GM18505 (cell line): ENCODE measurements at regions not wholly inside any gene's neighbourhood (a gene's known extent, or its start where the extent isn't known, plus 50 kb on each side); places are given as distances from the start of the nearest gene placed in this dataset.
"Not testable (repeated sequence)": the region's sequence is repeated elsewhere in the genome, so short reads cannot be mapped to it uniquely, and the experiment has no call there.

ENCODE experiments used
- ATAC-seq: cut with Tn5 transposase; IDR thresholded peaks from one replicate; pipeline ENCODE4 v1.9.1; 2021; ENCODE audit not compliant: unreplicated experiment
- POLR2A ChIP-seq: IDR thresholded peaks from 4 replicates; pipeline ENCODE4 v1.6.1; 2011; ENCODE audit warnings: borderline replicate concordance; ENCODE audit not compliant: insufficient read depth, insufficient read length; ENCODE audit errors: extremely low read depth

DNA sequence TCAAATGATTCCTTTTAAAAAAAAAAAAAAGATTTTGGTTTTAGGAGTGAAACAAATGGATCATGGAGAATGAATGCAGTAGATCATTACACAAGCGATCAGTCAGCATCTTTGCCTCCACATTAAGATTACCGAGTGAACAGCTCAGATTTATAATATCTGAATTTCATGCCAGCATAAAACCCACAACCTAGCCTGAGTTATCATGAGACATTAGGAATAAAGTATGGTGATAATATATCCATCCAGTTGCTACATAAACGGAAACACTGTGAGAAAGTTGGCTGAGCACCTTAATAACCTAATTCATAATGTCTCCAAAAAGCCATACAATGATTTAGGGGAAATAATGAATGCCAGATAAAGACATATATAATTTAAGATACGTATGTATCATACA is 553.1 kb upstream of the TUSC1 start:
- ATAC-seq: no peak
- no peak for TF ChIP-seq POLR2A

- no peak for ATAC-seq
- no peak for TF ChIP-seq POLR2A
Observed at GRCh38 chr9:26229324-26230054, 551.2 kb upstream of the TUSC1 start.

- ATAC-seq: no peak
- TF ChIP-seq POLR2A: no peak
Observed at GRCh38 chr9:26228273-26228672, 550.0 kb upstream of the TUSC1 start.

DNA sequence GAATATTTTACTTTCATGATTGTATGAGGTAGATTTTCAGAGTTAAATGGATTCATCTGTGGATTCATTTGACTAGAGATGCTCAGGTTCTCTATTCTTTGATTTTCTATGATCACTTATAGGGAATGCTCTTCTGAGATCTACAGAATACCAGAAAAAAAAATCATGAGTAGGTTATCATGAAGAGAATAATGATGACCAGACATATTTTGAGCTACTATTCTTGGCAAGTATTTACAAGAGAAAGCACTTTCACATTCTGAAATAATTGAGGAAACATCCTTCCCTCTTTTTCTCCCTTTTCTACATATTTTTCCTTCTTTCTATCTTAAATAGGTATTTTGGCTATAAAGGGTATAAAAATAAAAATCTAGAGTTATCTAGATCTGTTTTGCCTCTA is 543.0 kb upstream of the TUSC1 start:
- ATAC-seq: no peak
- no peak for TF ChIP-seq POLR2A

GRCh38 chr9:26220367-26220766 is 542.1 kb upstream of the TUSC1 start:
- TF ChIP-seq POLR2A: no peak
- ATAC-seq: no peak

DNA sequence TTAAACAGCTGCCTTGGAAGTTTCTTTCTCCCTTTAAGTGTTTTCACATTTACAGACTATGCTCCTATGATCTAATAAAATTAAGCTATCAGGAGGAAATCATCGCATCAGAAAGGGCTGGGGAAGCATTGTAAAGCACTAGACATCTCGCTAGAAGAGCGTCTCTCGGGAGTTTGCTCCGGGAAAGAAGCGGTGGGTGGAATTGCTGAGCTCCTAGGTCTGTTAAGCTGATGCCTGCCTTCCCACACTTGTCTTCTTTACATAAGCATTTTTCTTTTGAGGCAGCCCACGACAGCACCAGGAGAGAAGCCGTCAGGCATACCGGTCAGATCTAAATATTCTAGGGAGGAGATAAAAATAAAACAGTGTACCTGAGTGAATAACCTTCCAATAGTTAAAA is 541.7 kb upstream of the TUSC1 start:
- ATAC-seq: no peak
- TF ChIP-seq POLR2A: no peak

- no peak for ATAC-seq
- TF ChIP-seq POLR2A: no peak
Observed at GRCh38 chr9:26216702-26217101, 538.5 kb upstream of the TUSC1 start.

- not testable (repeated sequence) for ATAC-seq
Observed at GRCh38 chr9:26214713-26215444, 536.6 kb upstream of the TUSC1 start.

DNA sequence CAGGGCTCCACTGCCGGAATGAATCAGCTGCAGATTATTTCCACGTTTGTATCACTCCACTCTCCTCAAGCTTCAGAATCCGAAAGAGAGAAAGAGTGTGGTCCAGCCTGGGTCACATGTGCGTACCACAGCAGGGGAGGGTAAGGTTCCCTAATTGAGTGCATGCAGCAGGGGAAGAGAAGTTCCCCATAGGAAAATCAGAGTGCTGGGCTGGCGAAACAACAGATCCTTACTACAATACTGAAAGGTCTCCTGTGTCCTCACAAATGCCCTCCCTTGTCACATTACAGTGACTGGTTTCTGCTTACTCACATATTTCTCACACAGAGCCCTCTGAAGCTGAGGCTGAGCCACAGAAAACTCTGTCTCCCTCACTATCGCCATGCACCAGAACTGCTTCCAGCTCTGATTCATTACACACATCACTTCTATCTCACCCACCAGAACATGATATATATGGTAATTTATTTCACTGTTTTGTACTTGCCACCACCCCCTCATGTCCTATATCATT is 532.2 kb upstream of the TUSC1 start:
- TF ChIP-seq POLR2A: no peak
- no peak for ATAC-seq

- no peak for TF ChIP-seq POLR2A
- no peak for ATAC-seq
Observed at GRCh38 chr9:26205261-26205660, 527.0 kb upstream of the TUSC1 start.

GRCh38 chr9:26193237-26193636 is 515.0 kb upstream of the TUSC1 start:
- no peak for ATAC-seq
- TF ChIP-seq POLR2A: no peak

DNA sequence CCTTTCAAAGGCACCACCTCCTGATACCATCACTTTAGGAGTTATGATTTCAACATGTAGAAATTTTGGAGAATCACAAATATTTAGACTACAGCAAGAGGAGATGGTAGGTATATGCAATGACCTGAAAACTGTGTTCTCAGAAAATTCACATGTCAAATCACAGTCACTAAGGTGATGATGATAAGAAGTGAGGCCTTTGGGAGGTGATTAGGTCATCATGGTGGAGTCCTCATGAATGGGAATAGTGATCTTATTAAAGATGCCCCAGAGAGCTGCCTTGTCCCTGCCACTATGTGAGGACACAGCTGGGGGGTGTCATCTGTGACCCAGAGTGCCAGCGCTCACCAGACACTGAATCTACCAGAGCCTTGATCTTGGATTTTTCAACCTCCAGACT is 513.5 kb upstream of the TUSC1 start:
- no peak for TF ChIP-seq POLR2A
- no peak for ATAC-seq

DNA sequence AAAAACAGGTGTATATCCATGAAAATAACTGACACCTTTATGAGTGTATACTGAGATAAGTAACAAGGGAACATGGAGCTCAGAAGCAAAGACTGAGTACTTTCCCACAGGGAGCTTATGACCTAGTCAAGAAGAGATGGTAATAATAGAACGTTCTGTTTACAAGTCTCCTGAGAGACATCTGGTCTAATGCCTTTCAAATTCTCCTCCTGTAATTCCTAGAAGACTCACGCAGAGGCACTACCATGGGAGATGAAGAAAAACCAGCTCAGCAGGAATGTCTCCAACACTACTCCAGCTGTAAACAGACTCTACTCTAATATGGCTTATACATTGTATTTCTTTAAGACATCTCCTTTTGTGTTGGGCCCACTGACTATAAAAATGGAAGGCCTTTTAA is 503.6 kb upstream of the TUSC1 start:
- no peak for TF ChIP-seq POLR2A
- no peak for ATAC-seq

DNA sequence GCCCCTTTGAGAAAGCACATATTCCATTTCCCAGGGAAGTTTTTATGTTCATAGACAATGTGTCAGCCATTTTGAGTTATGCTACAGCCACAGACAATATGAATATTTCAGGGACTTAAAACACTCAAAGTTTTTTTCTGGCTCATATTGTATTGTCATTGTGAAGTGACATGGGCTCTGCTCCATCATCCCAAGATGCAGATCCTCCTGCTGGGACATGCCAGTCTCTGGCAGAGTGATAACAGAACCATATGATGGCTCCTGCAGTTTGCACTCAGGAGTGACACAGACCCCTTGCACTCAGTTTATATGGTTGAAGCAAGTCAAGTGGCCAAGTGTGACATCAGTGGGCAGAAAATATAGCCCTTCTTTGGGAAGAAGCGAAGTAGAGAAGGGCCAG is 498.4 kb upstream of the TUSC1 start:
- no peak for ATAC-seq
- no peak for TF ChIP-seq POLR2A
